MM.1S (cell line): ENCODE measurements at regions not wholly inside any gene's neighbourhood (a gene's known extent, or its start where the extent isn't known, plus 50 kb on each side); places are given as distances from the start of the nearest gene placed in this dataset.

ENCODE experiments used
- CTCF ChIP-seq: fragments of 300-600 bp; sonication (generic); IDR thresholded peaks from 2 replicates; pipeline ENCODE4 v1.5.1; 2016; ENCODE audit warnings: antibody characterized with exemption, low read length, mixed read lengths
- EZH2 ChIP-seq: fragments of 300-600 bp; sonication (generic); optimal IDR thresholded peaks from 2 replicates; pipeline ENCODE3; 2017; ENCODE audit warnings: low read depth, mild to moderate bottlenecking, antibody characterized with exemption, low read length, mixed read lengths
- EZH2phosphoT487 ChIP-seq: fragments of 300-600 bp; sonication (generic); IDR thresholded peaks from 2 replicates; pipeline ENCODE4 v1.6.1; 2018; ENCODE audit warnings: antibody characterized with exemption, low read length

GRCh38 chr14:22007363-22007762, 333.7 kb upstream of the OR4E1 start:
- TF ChIP-seq CTCF, result no peak
- TF ChIP-seq EZH2, result no peak
- no peak for TF ChIP-seq EZH2phosphoT487
